Transverse colon (tissue), 4 donors: ENCODE measurements at regions not wholly inside any gene's neighbourhood (a gene's known extent, or its start where the extent isn't known, plus 50 kb on each side); places are given as distances from the start of the nearest gene placed in this dataset.
"Not testable (repeated sequence)": the region's sequence is repeated elsewhere in the genome, so short reads cannot be mapped to it uniquely, and the experiment has no call there.

Experiments used
- DNase-seq: peaks from one replicate; pipeline ENCODE4 v3.0.0-alpha.2; 2019
- H3K27ac ChIP-seq, 4 donors: fragments of 200-600 bp; sonication (generic); 2 replicates each; pipeline ENCODE4 v1.5.1; 2016 to 2018; ENCODE audit warnings: inconsistent platforms in 4 of 4
- H3K27me3 ChIP-seq: fragments of 200-600 bp; sonication (generic); 2 replicates; pipeline ENCODE4 v1.5.1; 2017; ENCODE audit warnings: inconsistent platforms
- H3K36me3 ChIP-seq, 4 donors: fragments of 200-600 bp; sonication (generic); 2 replicates each; pipeline ENCODE4 v1.5.1; 2017 to 2019; ENCODE audit warnings: inconsistent platforms in 4 of 4
- H3K4me1 ChIP-seq, 4 donors: fragments of 200-600 bp; sonication (generic); 2 replicates each; pipeline ENCODE4 v1.5.1; 2017 to 2020; ENCODE audit warnings: inconsistent platforms in 4 of 4
- H3K4me3 ChIP-seq, 4 donors: fragments of 200-600 bp; sonication (generic); 1 replicate in 1 of 4; 2 replicates in 3 of 4; pipeline versions ENCODE4 v1.5.1 to v1.6.1; 2017 to 2019; ENCODE audit warnings: inconsistent platforms in 4 of 4
- H3K9me3 ChIP-seq, 2 donors: fragments of 200-600 bp; sonication (generic); 2 replicates each; pipeline ENCODE4 v1.5.1; 2017 to 2019; ENCODE audit warnings: inconsistent platforms in 2 of 2
- CTCF ChIP-seq, 5 experiments: fragments of 200-600 bp in 3 of 5; fragments of 450-650 bp in 2 of 5; sonication (generic) in 3 of 5; IDR thresholded peaks; 1 replicate in 2 of 5; 2 replicates in 3 of 5; pipeline ENCODE4 v1.5.1; 2016 to 2017; ENCODE audit warnings: antibody characterized with exemption in 5 of 5, inconsistent platforms in 3 of 5, mild to moderate bottlenecking in 2 of 5, moderate library complexity in 1 of 5
- EP300 ChIP-seq: sonication (generic); formaldehyde crosslinking; IDR thresholded peaks from one replicate; pipeline ENCODE4 v1.6.1; 2017; ENCODE audit warnings: antibody characterized with exemption, low read depth
- POLR2A ChIP-seq: fragments of 450-650 bp; IDR thresholded peaks from one replicate; pipeline ENCODE4 v1.6.1; 2016; ENCODE audit warnings: antibody characterized with exemption, mild to moderate bottlenecking, moderate library complexity
- POLR2AphosphoS5 ChIP-seq, 3 donors: sonication (generic); formaldehyde crosslinking; IDR thresholded peaks; one replicate each; pipeline ENCODE4 v1.6.1; 2016; ENCODE audit warnings: antibody characterized with exemption in 3 of 3
- WGBS, 2 donors: methylation state at CpG; one replicate each; pipeline ENCODE4 v1.1.5; 2018; ENCODE audit warnings: low coverage in 1 of 2; 5-methylcytosine and 5-hydroxymethylcytosine counted together
- in situ Hi-C, 4 donors: fragments of 200-750 bp; cut with MboI; loops; one replicate each; pipeline versions ENCODE4 v1.15.0 to v1.15.1; 2017; ENCODE audit warnings: low sequenced_read_pairs in 3 of 4, low pct_ligation_motif_present in 1 of 4, low pct_unique_long_range_greater_than_20kb in 1 of 4
- intact Hi-C: fragments of 100-400 bp; cut with DNase I; formaldehyde crosslinking; loops from one replicate; pipeline ENCODE4 v1.15.1; 2023; ENCODE audit warnings: low total_unique reads

GRCh38 chr22:11325767-11326166, 4202.2 kb upstream of the OR11H1 start:
- no peak for TF ChIP-seq POLR2AphosphoS5 (IDR thresholded peaks at IDR 0.05)
- TF ChIP-seq POLR2A = no peak
- no peak for TF ChIP-seq EP300
- no peak for TF ChIP-seq CTCF (IDR thresholded peaks at IDR 0.05)
- H3K9me3 ChIP-seq = peaks cover 18 to 26% of the 10 kb centered on the region in 2 donors

GRCh38 chr22:11341387-11342068, 4186.5 kb upstream of the OR11H1 start:
- H3K27ac ChIP-seq, DNase-seq, H3K4me1 ChIP-seq, H3K4me3 ChIP-seq, H3K36me3 ChIP-seq, intact Hi-C loops, H3K27me3 ChIP-seq, in situ Hi-C loops: not testable (repeated sequence)
- 57 to 69% methylated on average over 3 to 6 of the region's 6 CpGs for WGBS, 2 donors
- peaks cover 25 to 34% of the 10 kb centered on the region in 2 donors for H3K9me3 ChIP-seq

More at GRCh38 chr22:11325767-11326166, 4202.2 kb upstream of the OR11H1 start:
- in situ Hi-C loops (no loop called here), intact Hi-C loops (no loop called here)
- Histone ChIP-seq H3K4me3 (no peak overlapping the region), H3K36me3 (no peaks in the 10 kb centered on the region), H3K27ac (no peak overlapping the region), H3K4me1 (no peaks in the 10 kb centered on the region), H3K27me3 (no peaks in the 10 kb centered on the region)
- DNase-seq = no peak
- WGBS, 2 donors = 39 to 54% methylated on average over 4 of the region's 4 CpGs

- 39 to 50% methylated on average over 1 of the region's 1 CpG for WGBS, 2 donors
- H3K9me3 ChIP-seq = peaks cover 15 to 32% of the 10 kb centered on the region in 2 donors
- H3K4me3 ChIP-seq, intact Hi-C loops, H3K27ac ChIP-seq, H3K4me1 ChIP-seq, H3K36me3 ChIP-seq, in situ Hi-C loops, DNase-seq, H3K27me3 ChIP-seq: not testable (repeated sequence)
These were observed 4176.8 kb upstream of the OR11H1 start for GRCh38 chr22:11351181-11351580.

GRCh38 chr22:11352287-11352686, 4175.7 kb upstream of the OR11H1 start:
- H3K36me3 ChIP-seq, intact Hi-C loops, in situ Hi-C loops, H3K27me3 ChIP-seq, H3K4me3 ChIP-seq, DNase-seq, H3K4me1 ChIP-seq, H3K27ac ChIP-seq: not testable (repeated sequence)
- peaks cover 19 to 35% of the 10 kb centered on the region in 2 donors for H3K9me3 ChIP-seq
- WGBS, 2 donors = 65% methylated on average over 3 of the region's 3 CpGs

GRCh38 chr22:11360632-11361031, 4167.4 kb upstream of the OR11H1 start:
- H3K4me3 ChIP-seq = no peak overlapping the region
- in situ Hi-C loops = no loop called here
- intact Hi-C loops = no loop called here
- no peaks in the 10 kb centered on the region for H3K36me3 ChIP-seq
- peaks cover 35 to 46% of the 10 kb centered on the region in 2 donors for H3K9me3 ChIP-seq
- H3K27me3 ChIP-seq = no peaks in the 10 kb centered on the region
- WGBS, 2 donors = 58 to 69% methylated on average over 12 of the region's 12 CpGs
- H3K27ac ChIP-seq = no peak overlapping the region
- H3K4me1 ChIP-seq = no peaks in the 10 kb centered on the region
- DNase-seq = no peak
- TF ChIP-seq CTCF (IDR thresholded peaks at IDR 0.05) = no peak
- TF ChIP-seq POLR2A = no peak
- TF ChIP-seq EP300 = no peak
- no peak for TF ChIP-seq POLR2AphosphoS5 (IDR thresholded peaks at IDR 0.05)

- H3K4me3 ChIP-seq, in situ Hi-C loops: not testable (repeated sequence)
- peaks cover 35 to 44% of the 10 kb centered on the region in 2 donors for H3K9me3 ChIP-seq
These were observed 4166.5 kb upstream of the OR11H1 start for GRCh38 chr22:11361496-11361895.

GRCh38 chr22:11369612-11370307, 4158.2 kb upstream of the OR11H1 start:
- WGBS, 2 donors = 76 to 81% methylated on average over 1 to 2 of the region's 2 CpGs
- in situ Hi-C loops, intact Hi-C loops, H3K4me3 ChIP-seq, H3K27ac ChIP-seq, DNase-seq, H3K27me3 ChIP-seq, H3K36me3 ChIP-seq, H3K4me1 ChIP-seq: not testable (repeated sequence)
- H3K9me3 ChIP-seq = peaks cover 17 to 22% of the 10 kb centered on the region in 2 donors

More at GRCh38 chr22:11361496-11361895, 4166.5 kb upstream of the OR11H1 start:
- H3K4me1 ChIP-seq, H3K36me3 ChIP-seq, intact Hi-C loops, H3K27me3 ChIP-seq, H3K27ac ChIP-seq, DNase-seq: not testable (repeated sequence)
- 78 to 79% methylated on average over 10 of the region's 10 CpGs for WGBS, 2 donors

GRCh38 chr22:11370311-11370710, 4157.7 kb upstream of the OR11H1 start:
- H3K4me1 ChIP-seq, H3K27ac ChIP-seq, H3K4me3 ChIP-seq, DNase-seq, intact Hi-C loops, H3K36me3 ChIP-seq, in situ Hi-C loops, H3K27me3 ChIP-seq: not testable (repeated sequence)
- H3K9me3 ChIP-seq = peaks cover 23 to 25% of the 10 kb centered on the region in 2 donors
- no CpG with 5 or more reads among the region's 1 CpG for WGBS, 2 donors
